Fibroblast of villous mesenchyme (primary cell): ENCODE measurements at regions not wholly inside any gene's neighbourhood (a gene's known extent, or its start where the extent isn't known, plus 50 kb on each side); places are given as distances from the start of the nearest gene placed in this dataset.

Source experiments
- DNase-seq: peaks from one replicate; pipeline ENCODE4 v3.0.0-alpha.2; 2010; ENCODE audit warnings: low read depth
- H3K4me3 ChIP-seq: 2 replicates; pipeline ENCODE4 v1.5.1; 2011; ENCODE audit warnings: low read depth, mild to moderate bottlenecking, low read length
- CTCF ChIP-seq: IDR thresholded peaks from 2 replicates; pipeline ENCODE4 v1.5.1; 2012; ENCODE audit warnings: low read depth, mild to moderate bottlenecking, low read length; ENCODE audit not compliant: insufficient read depth

GRCh38 chr16:74200921-74201320, 95.7 kb upstream of the PSMD7 start:
- no peak for DNase-seq
- no peak overlapping the region for H3K4me3 ChIP-seq
- TF ChIP-seq CTCF, result no peak

- no peak for TF ChIP-seq CTCF
- no peak overlapping the region for H3K4me3 ChIP-seq
- DNase-seq, result no peak
These were observed 96.8 kb upstream of the PSMD7 start for GRCh38 chr16:74199842-74200124.

GRCh38 chr16:74199066-74199841, 97.4 kb upstream of the PSMD7 start:
- no peak for TF ChIP-seq CTCF
- no peak for DNase-seq
- no peak overlapping the region for H3K4me3 ChIP-seq

- TF ChIP-seq CTCF, result no peak
- DNase-seq, result no peak
- no peak overlapping the region for H3K4me3 ChIP-seq
These were observed 104.3 kb upstream of the PSMD7 start for GRCh38 chr16:74192281-74192797.

- no peak overlapping the region for H3K4me3 ChIP-seq
- no peak for TF ChIP-seq CTCF
- no peak for DNase-seq
These were observed 106.3 kb upstream of the PSMD7 start for GRCh38 chr16:74190292-74190691.

GRCh38 chr16:74188856-74189255, 107.8 kb upstream of the PSMD7 start:
- no peak for TF ChIP-seq CTCF
- H3K4me3 ChIP-seq, result no peak overlapping the region
- DNase-seq, result no peak

- no peak for TF ChIP-seq CTCF
- DNase-seq, result peak; percentile 5
- no peak overlapping the region for H3K4me3 ChIP-seq
These were observed 110.0 kb upstream of the PSMD7 start for GRCh38 chr16:74186561-74186971.
